Glutamatergic neuron (in vitro differentiated cells): ENCODE measurements at regions not wholly inside any gene's neighbourhood (a gene's known extent, or its start where the extent isn't known, plus 50 kb on each side); places are given as distances from the start of the nearest gene placed in this dataset.

Source experiments
- DNase-seq: peaks from one replicate; pipeline ENCODE4 v3.0.0; 2022
- H3K27ac Mint-ChIP-seq: one replicate; pipeline ENCODE4 v1.8.0; 2020; ENCODE audit warnings: mild to moderate bottlenecking, mixed read lengths, inconsistent platforms; ENCODE audit not compliant: unreplicated experiment
- H3K27me3 Mint-ChIP-seq: one replicate; pipeline ENCODE4 v1.8.0; 2020; ENCODE audit warnings: mild to moderate bottlenecking, moderate library complexity, mixed read lengths, inconsistent platforms; ENCODE audit not compliant: unreplicated experiment
- H3K36me3 Mint-ChIP-seq: one replicate; pipeline ENCODE4 v1.8.0; 2020; ENCODE audit warnings: mild to moderate bottlenecking, mixed read lengths, inconsistent platforms; ENCODE audit not compliant: unreplicated experiment
- H3K4me1 Mint-ChIP-seq: one replicate; pipeline ENCODE4 v1.8.0; 2020; ENCODE audit warnings: mild to moderate bottlenecking, low read depth, mixed read lengths, inconsistent platforms; ENCODE audit not compliant: unreplicated experiment
- H3K4me3 Mint-ChIP-seq: one replicate; pipeline ENCODE4 v1.8.0; 2020; ENCODE audit warnings: mild to moderate bottlenecking, mixed read lengths, inconsistent platforms; ENCODE audit not compliant: unreplicated experiment
- H3K9me3 Mint-ChIP-seq: one replicate; pipeline ENCODE4 v1.8.0; 2020; ENCODE audit warnings: mild to moderate bottlenecking, moderate library complexity, mixed read lengths, inconsistent platforms; ENCODE audit not compliant: unreplicated experiment
- CTCF ChIP-seq: fragments of 200-600 bp; sonication (generic); IDR thresholded peaks from one replicate; pipeline ENCODE4 v1.5.0; 2021; ENCODE audit not compliant: partially characterized antibody, unreplicated experiment

GRCh38 chr15:31197497-31198414 is 96.2 kb upstream of the TRPM1 start:
- peaks cover 5% of the 10 kb centered on the region for H3K27me3 Mint-ChIP-seq
- peaks cover 6% of the 10 kb centered on the region for H3K9me3 Mint-ChIP-seq
- TF ChIP-seq CTCF, result peak; percentile 81
- H3K4me1 Mint-ChIP-seq, result peaks cover 11% of the 10 kb centered on the region
- peak; percentile 59 for DNase-seq
- no peak overlapping the region for H3K27ac Mint-ChIP-seq
- peaks cover 15% of the 10 kb centered on the region for H3K36me3 Mint-ChIP-seq
- no peak overlapping the region for H3K4me3 Mint-ChIP-seq

- DNase-seq, result peak; percentile 78
- Mint-ChIP-seq H3K36me3 (peaks cover 7% of the 10 kb centered on the region), H3K27me3 (peaks cover 2% of the 10 kb centered on the region), H3K27ac (peak overlapping the region; percentile 75), H3K4me3 (peak overlapping the region; percentile 30), H3K9me3 (no peaks in the 10 kb centered on the region), H3K4me1 (peaks cover 15% of the 10 kb centered on the region)
- peak; percentile 17 for TF ChIP-seq CTCF
Measured at GRCh38 chr15:31200735-31201151, 99.2 kb upstream of the TRPM1 start.

GRCh38 chr15:31202953-31203352 is 101.4 kb upstream of the TRPM1 start:
- peaks cover 15% of the 10 kb centered on the region for H3K4me1 Mint-ChIP-seq
- DNase-seq, result no peak
- H3K9me3 Mint-ChIP-seq, result peaks cover 2% of the 10 kb centered on the region

GRCh38 chr15:31203999-31204398 is 102.5 kb upstream of the TRPM1 start:
- H3K4me3 Mint-ChIP-seq, result no peak overlapping the region
- TF ChIP-seq CTCF, result no peak
- peaks cover 5% of the 10 kb centered on the region for H3K9me3 Mint-ChIP-seq
- H3K36me3 Mint-ChIP-seq, result no peaks in the 10 kb centered on the region
- peaks cover 2% of the 10 kb centered on the region for H3K27me3 Mint-ChIP-seq
- H3K27ac Mint-ChIP-seq, result no peak overlapping the region
- peaks cover 9% of the 10 kb centered on the region for H3K4me1 Mint-ChIP-seq
- no peak for DNase-seq

More at GRCh38 chr15:31202953-31203352, 101.4 kb upstream of the TRPM1 start:
- Mint-ChIP-seq H3K27me3 (peaks cover 2% of the 10 kb centered on the region), H3K4me3 (no peak overlapping the region), H3K27ac (no peak overlapping the region), H3K36me3 (peaks cover 7% of the 10 kb centered on the region)
- TF ChIP-seq CTCF, result no peak
